Tibial artery (tissue), 4 donors: ENCODE measurements at regions not wholly inside any gene's neighbourhood (a gene's known extent, or its start where the extent isn't known, plus 50 kb on each side); places are given as distances from the start of the nearest gene placed in this dataset.
A peak's percentile ranks its signal among the peaks of the same experiment; 100 is the strongest.

Source experiments
- DNase-seq, 2 donors: peaks; one replicate each; pipeline ENCODE4 v3.0.0-alpha.2; 2019
- H3K27ac ChIP-seq, 2 donors: fragments of 200-600 bp; sonication (generic) in 1 of 2; 1 replicate in 1 of 2; 2 replicates in 1 of 2; pipeline ENCODE4 v1.5.1; 2018 to 2019; ENCODE audit warnings: mild to moderate bottlenecking in 1 of 2
- H3K27me3 ChIP-seq, 2 donors: fragments of 200-600 bp; sonication (generic) in 1 of 2; one replicate each; pipeline versions ENCODE4 v1.5.1 to v1.6.0; 2016 to 2019
- H3K36me3 ChIP-seq, 3 donors: fragments of 200-600 bp; sonication (generic) in 2 of 3; one replicate each; pipeline ENCODE4 v1.5.1; 2016 to 2019; ENCODE audit warnings: mild to moderate bottlenecking in 2 of 3
- H3K4me1 ChIP-seq, 4 donors: fragments of 200-600 bp; sonication (generic) in 2 of 4; 1 replicate in 3 of 4; 2 replicates in 1 of 4; pipeline ENCODE4 v1.5.1; 2016 to 2019
- H3K4me3 ChIP-seq, 2 donors: fragments of 200-600 bp; sonication (generic) in 1 of 2; 1 replicate in 1 of 2; 2 replicates in 1 of 2; pipeline ENCODE4 v1.5.1; 2018 to 2019; ENCODE audit warnings: mild to moderate bottlenecking in 2 of 2
- H3K9me3 ChIP-seq, 3 donors: fragments of 200-600 bp; sonication (generic) in 1 of 3; one replicate each; pipeline ENCODE4 v1.5.1; 2016 to 2019
- intact Hi-C: fragments of 100-400 bp; cut with DNase I; formaldehyde crosslinking; loops from one replicate; pipeline ENCODE4 v1.15.0; 2023; ENCODE audit warnings: low total_unique reads
- TF ChIP-seq, protein P1 (sequence below), 2 experiments: fragments of 200-600 bp in 1 of 2; fragments of 450-650 bp in 1 of 2; IDR thresholded peaks; one replicate each; pipeline ENCODE4 v1.5.1; 2017 to 2019; ENCODE audit warnings: antibody characterized with exemption in 2 of 2, mild to moderate bottlenecking in 1 of 2, moderate library complexity in 1 of 2

DNA sequence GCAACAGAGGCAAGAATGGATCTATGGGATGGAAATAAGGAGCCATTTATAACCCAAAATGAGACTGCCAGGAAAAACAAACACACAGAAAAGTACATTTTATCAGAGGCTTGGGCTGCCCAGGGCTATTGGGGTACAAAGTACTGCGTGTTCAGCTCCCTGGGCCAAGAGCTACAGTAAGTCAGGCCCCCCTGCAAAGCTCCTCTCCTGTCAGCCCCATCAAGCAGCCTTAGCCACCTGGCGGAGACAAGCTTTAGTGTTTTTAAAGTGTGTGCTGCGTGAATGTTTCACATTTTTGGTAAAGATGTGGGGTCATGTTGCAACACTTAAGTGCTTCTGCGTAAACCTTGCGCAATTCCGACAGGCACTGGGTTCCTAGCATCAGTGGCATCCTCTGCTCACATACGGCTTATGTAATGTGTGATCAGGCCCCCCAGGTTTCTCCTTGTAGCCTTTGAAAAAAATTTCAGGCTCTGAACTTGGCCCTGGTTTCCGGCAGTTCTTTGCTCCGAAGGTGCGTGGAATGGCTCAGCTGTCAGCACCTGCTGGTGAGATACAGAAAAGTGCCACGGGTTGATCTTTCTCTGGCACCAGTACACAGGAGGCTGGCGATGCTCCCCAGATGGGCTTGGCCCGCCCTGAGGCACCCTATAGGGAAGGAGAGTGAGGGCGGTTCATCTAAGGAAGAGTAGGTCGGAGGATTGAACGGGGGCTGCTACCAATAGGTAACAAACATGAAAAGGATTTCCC, 198.7 kb upstream of the EEA1 start:
- Histone ChIP-seq H3K9me3 (no peaks in the 10 kb centered on the region), H3K27ac (peak overlapping the region; percentile 78 to 81), H3K4me3 (peak overlapping the region in 1 of 2 donors; percentile 27), H3K27me3 (no peaks in the 10 kb centered on the region), H3K36me3 (no peaks in the 10 kb centered on the region), H3K4me1 (peaks cover 0 to 43% (median 39%) of the 10 kb centered on the region in 4 donors)
- DNase-seq: peak; percentile 84 to 92
- TF ChIP-seq, protein P1, sequence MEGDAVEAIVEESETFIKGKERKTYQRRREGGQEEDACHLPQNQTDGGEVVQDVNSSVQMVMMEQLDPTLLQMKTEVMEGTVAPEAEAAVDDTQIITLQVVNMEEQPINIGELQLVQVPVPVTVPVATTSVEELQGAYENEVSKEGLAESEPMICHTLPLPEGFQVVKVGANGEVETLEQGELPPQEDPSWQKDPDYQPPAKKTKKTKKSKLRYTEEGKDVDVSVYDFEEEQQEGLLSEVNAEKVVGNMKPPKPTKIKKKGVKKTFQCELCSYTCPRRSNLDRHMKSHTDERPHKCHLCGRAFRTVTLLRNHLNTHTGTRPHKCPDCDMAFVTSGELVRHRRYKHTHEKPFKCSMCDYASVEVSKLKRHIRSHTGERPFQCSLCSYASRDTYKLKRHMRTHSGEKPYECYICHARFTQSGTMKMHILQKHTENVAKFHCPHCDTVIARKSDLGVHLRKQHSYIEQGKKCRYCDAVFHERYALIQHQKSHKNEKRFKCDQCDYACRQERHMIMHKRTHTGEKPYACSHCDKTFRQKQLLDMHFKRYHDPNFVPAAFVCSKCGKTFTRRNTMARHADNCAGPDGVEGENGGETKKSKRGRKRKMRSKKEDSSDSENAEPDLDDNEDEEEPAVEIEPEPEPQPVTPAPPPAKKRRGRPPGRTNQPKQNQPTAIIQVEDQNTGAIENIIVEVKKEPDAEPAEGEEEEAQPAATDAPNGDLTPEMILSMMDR (IDR thresholded peaks at IDR 0.05): peak; percentile 63 to 81
- intact Hi-C loops: loop anchor here (10.0 kb wide), 1 partner anchor 257 kb away; no protein-coding TSS in a partner anchor

GRCh38 chr12:93128332-93128707, 199.2 kb upstream of the EEA1 start:
- TF ChIP-seq, protein P1 (IDR thresholded peaks at IDR 0.05): no peak
- no peak overlapping the region for H3K4me3 ChIP-seq
- H3K27me3 ChIP-seq: no peaks in the 10 kb centered on the region
- intact Hi-C loops: loop anchor here (10.0 kb wide), 1 partner anchor 256 kb away; no protein-coding TSS in a partner anchor
- H3K27ac ChIP-seq: peak overlapping the region; percentile 78 to 81
- no peaks in the 10 kb centered on the region for H3K9me3 ChIP-seq
- H3K36me3 ChIP-seq: no peaks in the 10 kb centered on the region
- DNase-seq: no peak
- H3K4me1 ChIP-seq: peaks cover 0 to 43% (median 39%) of the 10 kb centered on the region in 4 donors

- no peak for DNase-seq
- TF ChIP-seq, protein P1 (IDR thresholded peaks at IDR 0.05): no peak
- H3K9me3 ChIP-seq: no peaks in the 10 kb centered on the region
- intact Hi-C loops: no loop called here
- no peaks in the 10 kb centered on the region for H3K36me3 ChIP-seq
- peak overlapping the region in 1 of 2 donors; percentile 0 for H3K27ac ChIP-seq
- no peaks in the 10 kb centered on the region for H3K27me3 ChIP-seq
- peaks cover 0 to 43% (median 29%) of the 10 kb centered on the region in 4 donors for H3K4me1 ChIP-seq
- no peak overlapping the region for H3K4me3 ChIP-seq
Observed at GRCh38 chr12:93130366-93131054, 201.4 kb upstream of the EEA1 start.

DNA sequence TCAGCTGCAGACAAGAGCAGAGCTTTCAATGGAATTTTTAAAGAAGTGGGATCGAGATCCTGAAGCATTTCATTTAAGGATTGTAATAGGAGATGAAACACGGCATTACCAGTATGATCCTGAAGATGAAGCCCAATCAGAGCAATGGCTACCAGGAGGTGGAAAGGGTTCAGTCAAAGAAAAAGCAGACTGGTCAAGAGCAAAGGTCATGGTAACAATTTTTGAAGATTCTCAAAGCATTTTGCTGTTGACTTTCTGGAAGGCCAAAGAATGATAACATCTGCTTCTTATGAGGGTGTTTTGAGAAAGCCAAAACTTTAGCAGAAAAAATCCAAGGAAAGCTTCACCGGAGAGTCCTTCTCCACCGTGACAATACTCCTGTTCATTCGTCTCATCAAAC, 204.3 kb upstream of the EEA1 start:
- H3K4me1 ChIP-seq: peaks cover 0 to 31% (median 8%) of the 10 kb centered on the region in 4 donors
- intact Hi-C loops: no loop called here
- H3K4me3 ChIP-seq: no peak overlapping the region
- H3K9me3 ChIP-seq: no peaks in the 10 kb centered on the region
- H3K36me3 ChIP-seq: no peaks in the 10 kb centered on the region
- no peak for DNase-seq
- no peaks in the 10 kb centered on the region for H3K27me3 ChIP-seq
- TF ChIP-seq, protein P1 (IDR thresholded peaks at IDR 0.05): no peak
- no peak overlapping the region for H3K27ac ChIP-seq

DNA sequence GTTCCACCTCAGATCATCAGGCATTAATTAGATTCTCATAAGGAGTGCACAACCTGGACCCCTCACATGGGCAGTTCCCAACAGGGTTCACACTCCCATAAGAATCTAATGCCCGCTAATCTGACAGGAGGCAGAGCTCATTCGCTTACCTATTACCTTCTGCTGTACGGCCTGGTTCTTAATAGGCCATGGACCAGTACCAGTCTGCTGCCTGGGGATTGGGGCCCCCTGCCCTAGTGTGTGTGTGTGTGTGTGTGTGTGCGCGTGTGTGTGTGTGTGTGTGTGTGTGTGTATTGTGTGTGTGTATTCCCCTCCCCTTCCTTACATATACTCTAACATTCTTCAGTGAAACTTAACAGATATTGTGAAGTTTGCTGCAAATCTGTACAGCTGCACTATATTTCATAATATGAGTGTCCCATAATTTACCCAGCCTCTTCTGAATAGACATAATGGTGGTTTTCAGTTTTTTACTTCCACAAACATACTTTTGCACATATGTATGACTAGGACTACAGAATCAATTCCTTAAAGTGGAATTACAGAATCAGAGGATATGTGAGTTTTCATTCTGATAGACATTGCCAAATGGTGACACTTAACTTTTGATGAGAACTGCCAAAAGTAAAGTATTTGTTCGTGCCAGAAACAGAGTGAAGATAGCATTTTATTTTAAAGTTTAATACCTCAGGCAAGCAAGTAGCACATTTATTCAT, 205.2 kb upstream of the EEA1 start:
- no peak for DNase-seq
- H3K36me3 ChIP-seq: no peaks in the 10 kb centered on the region
- H3K27me3 ChIP-seq: no peaks in the 10 kb centered on the region
- no peak overlapping the region for H3K4me3 ChIP-seq
- intact Hi-C loops: no loop called here
- H3K27ac ChIP-seq: no peak overlapping the region
- H3K4me1 ChIP-seq: peaks cover 0 to 28% (median 4%) of the 10 kb centered on the region in 4 donors
- no peaks in the 10 kb centered on the region for H3K9me3 ChIP-seq
- TF ChIP-seq, protein P1 (IDR thresholded peaks at IDR 0.05): no peak
